B cell (primary cell): ENCODE measurements at regions not wholly inside any gene's neighbourhood (a gene's known extent, or its start where the extent isn't known, plus 50 kb on each side); places are given as distances from the start of the nearest gene placed in this dataset.

ENCODE experiments used
- ATAC-seq: fragments of 200-7000 bp; cut with Tn5 transposase; one replicate; pipeline ENCODE4 v1.10.0; 2021; ENCODE audit warnings: low read depth, mild to moderate bottlenecking, moderate number of reproducible peaks, moderate library complexity
- CTCF ChIA-PET: fragments of 350-600 bp; sonication (Branson Sonifier 250); formaldehyde crosslinking; loops from one replicate; lab custom pipeline; 2021; ENCODE audit warnings: antibody characterized with exemption, inconsistent platforms; lab: Charles Lee
- POLR2A ChIA-PET: fragments of 350-600 bp; sonication (Branson Sonifier 250); formaldehyde crosslinking; loops from one replicate; lab custom pipeline; 2021; ENCODE audit warnings: antibody characterized with exemption; lab: Charles Lee
- DNase-seq: peaks from one replicate; pipeline ENCODE4 v3.0.0; 2013
- H2AFZ ChIP-seq: 2 replicates; pipeline ENCODE4 v1.6.1; 2012; ENCODE audit warnings: mild to moderate bottlenecking, low read depth, low read length; ENCODE audit not compliant: insufficient read depth, poor library complexity, severe bottlenecking
- H3K27ac ChIP-seq, 2 donors: 1 replicate in 1 of 2; 2 replicates in 1 of 2; pipeline ENCODE4 v1.5.1; 2012 to 2013; ENCODE audit warnings: low read length in 2 of 2, mild to moderate bottlenecking in 2 of 2, moderate library complexity in 1 of 2
- H3K27me3 ChIP-seq, 4 experiments: fragments of 200-600 bp in 1 of 4; sonication (generic) in 1 of 4; replicated peaks in 1 of 4; 1 replicate in 2 of 4; 2 replicates in 2 of 4; pipeline versions ENCODE4 v1.6.1 to v1.7.0; 2013 to 2016; ENCODE audit warnings: low read length in 3 of 4, mild to moderate bottlenecking in 2 of 4, mixed read lengths in 1 of 4, moderate library complexity in 1 of 4; ENCODE audit not compliant: insufficient read depth in 4 of 4, control insufficient read depth in 3 of 4; ENCODE audit errors: control extremely low read depth in 1 of 4
- H3K36me3 ChIP-seq, 2 experiments: replicated peaks in 1 of 2; 1 replicate in 1 of 2; 2 replicates in 1 of 2; pipeline versions ENCODE4 v1.6.1 to v1.7.1; 2013; ENCODE audit warnings: low read length in 1 of 2; ENCODE audit not compliant: insufficient read depth in 2 of 2, control insufficient read depth in 1 of 2; ENCODE audit errors: control extremely low read depth in 1 of 2, extremely low read depth in 1 of 2
- H3K4me1 ChIP-seq, 2 donors: fragments of 200-600 bp in 1 of 2; sonication (generic) in 1 of 2; 1 replicate in 1 of 2; 2 replicates in 1 of 2; pipeline versions ENCODE4 v1.5.1 to v1.6.1; 2013 to 2017; ENCODE audit warnings: low read length in 2 of 2; ENCODE audit not compliant: control insufficient read depth in 2 of 2, insufficient read depth in 2 of 2
- H3K4me2 ChIP-seq: replicated peaks from 2 replicates; pipeline ENCODE3; 2012; ENCODE audit warnings: mild to moderate bottlenecking, low read depth, low read length; ENCODE audit not compliant: poor library complexity, severe bottlenecking
- H3K4me3 ChIP-seq, 5 experiments: fragments of 200-600 bp in 1 of 5; sonication (generic) in 1 of 5; 1 replicate in 3 of 5; 2 replicates in 2 of 5; pipeline versions ENCODE4 v1.5.1 to v1.7.0; 2011 to 2016; ENCODE audit warnings: low read length in 4 of 5, mild to moderate bottlenecking in 4 of 5, low read depth in 2 of 5, control low read depth in 1 of 5, moderate library complexity in 1 of 5; ENCODE audit not compliant: insufficient read depth in 1 of 5; ENCODE audit errors: control extremely low read depth in 1 of 5, extremely low read depth in 1 of 5
- H3K79me2 ChIP-seq: fragments of 200-600 bp; sonication (generic); one replicate; pipeline ENCODE4 v1.6.0; 2016; ENCODE audit warnings: low read length; ENCODE audit not compliant: control insufficient read depth, insufficient read depth
- H3K9ac ChIP-seq: fragments of 200-600 bp; sonication (generic); 2 replicates; pipeline ENCODE4 v1.6.1; 2017; ENCODE audit warnings: mild to moderate bottlenecking, low read length, moderate library complexity
- H3K9me3 ChIP-seq, 3 donors: one replicate each; pipeline versions ENCODE4 v1.6.1 to v1.7.1; 2013; ENCODE audit warnings: low read length in 2 of 3; ENCODE audit not compliant: control insufficient read depth in 2 of 3, insufficient read depth in 1 of 3; ENCODE audit errors: control extremely low read depth in 1 of 3
- H4K20me1 ChIP-seq: 2 replicates; pipeline ENCODE4 v1.6.0; 2012; ENCODE audit warnings: mild to moderate bottlenecking, low read length; ENCODE audit not compliant: insufficient read depth, control insufficient read depth, poor library complexity, severe bottlenecking
- H3K27ac Mint-ChIP-seq: one replicate; pipeline ENCODE4 v1.8.0; 2021; ENCODE audit warnings: mixed read lengths
- H3K27me3 Mint-ChIP-seq: one replicate; pipeline ENCODE4 v1.8.0; 2021; ENCODE audit warnings: mixed read lengths
- H3K4me1 Mint-ChIP-seq: one replicate; pipeline ENCODE4 v1.8.0; 2021; ENCODE audit warnings: mixed read lengths
- H3K4me3 Mint-ChIP-seq: one replicate; pipeline ENCODE4 v1.8.0; 2021; ENCODE audit warnings: mixed read lengths
- H3K9me3 Mint-ChIP-seq: one replicate; pipeline ENCODE4 v1.8.0; 2022; ENCODE audit warnings: mixed read lengths; ENCODE audit not compliant: insufficient read depth
- CTCF ChIP-seq: fragments of 200-600 bp; IDR thresholded peaks from one replicate; pipeline ENCODE4 v1.8.0; 2022; ENCODE audit warnings: antibody characterized with exemption, mild to moderate bottlenecking
- EZH2 ChIP-seq: IDR thresholded peaks from 2 replicates; pipeline ENCODE4 v1.6.1; 2012; ENCODE audit warnings: borderline replicate concordance, low read depth, mild to moderate bottlenecking, moderate library complexity, low read length; ENCODE audit not compliant: insufficient read depth, poor library complexity, severe bottlenecking
- WGBS: methylation state at CpG from one replicate; pipeline ENCODE4 v1.1.5; 2013; ENCODE audit warnings: missing lambda C conversion rate; ENCODE audit not compliant: insufficient coverage; 5-methylcytosine and 5-hydroxymethylcytosine counted together
- intact Hi-C: fragments of 100-400 bp; cut with micrococcal nuclease; formaldehyde crosslinking; loops from one replicate; pipeline ENCODE4 v1.10.0; 2022

GRCh38 chrX:96430756-96431455 lies 253.7 kb upstream of the DIAPH2 start:
- H3K4me3 ChIP-seq, result no peak overlapping the region
- Mint-ChIP-seq H3K4me1 (no peaks in the 10 kb centered on the region), H3K4me3 (no peak overlapping the region), H3K9me3 (no peaks in the 10 kb centered on the region), H3K27ac (no peak overlapping the region), H3K27me3 (no peaks in the 10 kb centered on the region)
- TF ChIP-seq CTCF (no peak), EZH2 (no peak)
- H3K4me1 ChIP-seq, result no peaks in the 10 kb centered on the region
- H2AFZ ChIP-seq, result no peak overlapping the region
- POLR2A ChIA-PET, result no interaction called here
- H3K9ac ChIP-seq, result no peak overlapping the region
- no peak for ATAC-seq
- no peaks in the 10 kb centered on the region for H3K79me2 ChIP-seq
- CTCF ChIA-PET, result no interaction called here
- H3K9me3 ChIP-seq, result no peaks in the 10 kb centered on the region
- no peak for DNase-seq
- H3K4me2 ChIP-seq, result no peak overlapping the region
- intact Hi-C loops, result no loop called here
- H3K27me3 ChIP-seq, result no peaks in the 10 kb centered on the region
- no peak overlapping the region for H3K27ac ChIP-seq
- H4K20me1 ChIP-seq, result no peaks in the 10 kb centered on the region
- no peaks in the 10 kb centered on the region for H3K36me3 ChIP-seq
- no CpG with 5 or more reads among the region's 2 CpGs for WGBS

GRCh38 chrX:96432647-96433046 lies 252.0 kb upstream of the DIAPH2 start:
- no peak for TF ChIP-seq EZH2
- no peak for TF ChIP-seq CTCF
- no peaks in the 10 kb centered on the region for H3K27me3 ChIP-seq
- H3K27ac Mint-ChIP-seq, result no peak overlapping the region
- no peaks in the 10 kb centered on the region for H3K9me3 ChIP-seq
- no peaks in the 10 kb centered on the region for H3K27me3 Mint-ChIP-seq
- intact Hi-C loops, result no loop called here
- no peaks in the 10 kb centered on the region for H3K36me3 ChIP-seq
- H3K27ac ChIP-seq, result no peak overlapping the region
- no peaks in the 10 kb centered on the region for H3K9me3 Mint-ChIP-seq
- ATAC-seq (no peak), DNase-seq (no peak)
- H3K79me2 ChIP-seq, result no peaks in the 10 kb centered on the region
- no peaks in the 10 kb centered on the region for H4K20me1 ChIP-seq
- CTCF ChIA-PET, result no interaction called here
- H3K4me1 Mint-ChIP-seq, result no peaks in the 10 kb centered on the region
- no peak overlapping the region for H3K4me3 ChIP-seq
- WGBS, result no CpG with 5 or more reads among the region's 1 CpG
- POLR2A ChIA-PET, result no interaction called here
- no peak overlapping the region for H3K4me2 ChIP-seq
- no peak overlapping the region for H3K4me3 Mint-ChIP-seq
- no peak overlapping the region for H3K9ac ChIP-seq
- no peak overlapping the region for H2AFZ ChIP-seq
- H3K4me1 ChIP-seq, result no peaks in the 10 kb centered on the region
